GM12878 (cell line): ENCODE measurements at regions not wholly inside any gene's neighbourhood (a gene's known extent, or its start where the extent isn't known, plus 50 kb on each side); places are given as distances from the start of the nearest gene placed in this dataset.
"Not testable (repeated sequence)": the region's sequence is repeated elsewhere in the genome, so short reads cannot be mapped to it uniquely, and the experiment has no call there.

Experiments used
- ATAC-seq: fragments of 200-7000 bp; cut with Tn5 transposase; 3 replicates; pipeline ENCODE4 v1.9.1; 2020; ENCODE audit warnings: mild to moderate bottlenecking, moderate library complexity
- BruUV-seq: library from RNA; stranded (reverse); fragments of 400-500 nt; replicated peaks from 2 replicates; lab custom pipeline; 2021; lab: Mats Ljungman, UMichigan
- CTCF ChIA-PET: fragments of 300-600 bp; sonication (Branson Sonifier 250); formaldehyde crosslinking; extraction: SDS; loops from one replicate; lab custom pipeline; 2021; ENCODE audit warnings: inconsistent platforms; lab: Yijun Ruan, JAX
- POLR2A ChIA-PET: fragments of 350-600 bp; formaldehyde crosslinking; extraction: SDS; loops from one replicate; lab custom pipeline; 2021; ENCODE audit warnings: inconsistent platforms; lab: Charles Lee
- RAD21 ChIA-PET: fragments of 300-600 bp; sonication (Branson Sonifier 250); formaldehyde crosslinking; loops from one replicate; lab custom pipeline; 2023; ENCODE audit warnings: antibody characterized with exemption; ENCODE audit not compliant: unreplicated experiment; lab: Charles Lee
- SMC1A ChIA-PET: fragments of 300-600 bp; sonication (Branson Sonifier 250); formaldehyde crosslinking; loops from one replicate; lab custom pipeline; 2023; ENCODE audit not compliant: unreplicated experiment, uncharacterized antibody; lab: Charles Lee
- DNase-seq: peaks from one replicate; pipeline ENCODE4 v3.0.0-alpha.2; 2011; ENCODE audit warnings: low read depth, low spot score
- FAIRE-seq: peaks from 3 replicates; lab custom pipeline; 2011; peaks lifted over from hg19 to GRCh38; lab: Jason Lieb, UNC
- H2AFZ ChIP-seq: 2 replicates; pipeline ENCODE4 v1.6.0; 2011; ENCODE audit warnings: low read depth, low read length, control low read depth; ENCODE audit not compliant: control insufficient read depth
- H3K27ac ChIP-seq: 2 replicates; pipeline ENCODE4 v1.5.1; 2011; ENCODE audit warnings: control low read depth; ENCODE audit not compliant: control insufficient read depth, insufficient read depth
- H3K27me3 ChIP-seq, 2 experiments: replicated peaks in 1 of 2; 2 replicates each; pipeline versions ENCODE4 v1.6.0 to v1.6.1; 2011; ENCODE audit warnings: low read length in 1 of 2; ENCODE audit not compliant: control insufficient read depth in 2 of 2, insufficient read depth in 2 of 2
- H3K36me3 ChIP-seq, 2 experiments: 2 replicates each; pipeline ENCODE4 v1.5.1; 2011; ENCODE audit warnings: low read length in 1 of 2; ENCODE audit not compliant: control insufficient read depth in 2 of 2, insufficient read depth in 2 of 2
- H3K4me1 ChIP-seq: 2 replicates; pipeline ENCODE4 v1.6.1; 2011; ENCODE audit warnings: mild to moderate bottlenecking, low read length, moderate library complexity, mixed read lengths; ENCODE audit not compliant: control insufficient read depth, insufficient read depth
- H3K4me2 ChIP-seq: 2 replicates; pipeline ENCODE4 v1.6.0; 2011; ENCODE audit warnings: control low read depth; ENCODE audit not compliant: control insufficient read depth, insufficient read depth
- H3K4me3 ChIP-seq: fragments of 200-600 bp; sonication (generic); 2 replicates; pipeline ENCODE4 v1.5.1; 2016
- H3K79me2 ChIP-seq: 2 replicates; pipeline ENCODE4 v1.6.0; 2011; ENCODE audit warnings: low read length; ENCODE audit not compliant: control insufficient read depth, insufficient read depth
- H3K9ac ChIP-seq: 2 replicates; pipeline ENCODE4 v1.8.0; 2011; ENCODE audit warnings: low read length, control low read depth, mixed read lengths; ENCODE audit not compliant: control insufficient read depth, insufficient read depth
- H3K9me3 ChIP-seq: replicated peaks from 3 replicates; pipeline ENCODE4 v1.5.1; 2011; ENCODE audit warnings: mild to moderate bottlenecking, low read length; ENCODE audit not compliant: control insufficient read depth, insufficient read depth
- H4K20me1 ChIP-seq: 2 replicates; pipeline ENCODE4 v1.6.0; 2011; ENCODE audit not compliant: control insufficient read depth, insufficient read depth
- ASH2L ChIP-seq: fragments of 300-600, 200-600 bp; sonication (generic); IDR thresholded peaks from 2 replicates; pipeline ENCODE4 v1.6.1; 2017; ENCODE audit warnings: low read depth, mild to moderate bottlenecking, borderline replicate concordance
- HDGF ChIP-seq: fragments of 450-650 bp; IDR thresholded peaks from 2 replicates; pipeline ENCODE4 v1.6.1; 2016; ENCODE audit warnings: antibody characterized with exemption
- JUNB ChIP-seq: IDR thresholded peaks from 2 replicates; pipeline ENCODE4 v1.6.1; 2016; ENCODE audit warnings: antibody characterized with exemption, mild to moderate bottlenecking
- MEF2B ChIP-seq: fragments of 450-650 bp; IDR thresholded peaks from 2 replicates; pipeline ENCODE4 v1.6.1; 2018; ENCODE audit warnings: mild to moderate bottlenecking, moderate library complexity; ENCODE audit not compliant: partially characterized antibody, poor library complexity, severe bottlenecking
- MXI1 ChIP-seq: fragments of 150-350 bp; IDR thresholded peaks from 2 replicates; pipeline ENCODE4 v1.6.1; 2011; ENCODE audit warnings: low read depth, mild to moderate bottlenecking, inconsistent platforms, low read length, improper control_type of control experiment
- NFIC ChIP-seq: IDR thresholded peaks from 2 replicates; pipeline ENCODE4 v1.6.1; 2012; ENCODE audit warnings: low read depth, mild to moderate bottlenecking, inconsistent platforms, low read length, moderate library complexity
- POLR2A ChIP-seq: IDR thresholded peaks from 2 replicates; pipeline ENCODE4 v1.6.1; 2011; ENCODE audit warnings: low read depth, mild to moderate bottlenecking, low read length
- RELA ChIP-seq: fragments of 450-650 bp; IDR thresholded peaks from 2 replicates; pipeline ENCODE4 v1.8.0; 2014; ENCODE audit warnings: borderline replicate concordance; ENCODE audit not compliant: partially characterized antibody
- RELB ChIP-seq: fragments of 450-650 bp; IDR thresholded peaks from 2 replicates; pipeline ENCODE4 v1.6.1; 2017; ENCODE audit warnings: low read depth, mild to moderate bottlenecking, moderate library complexity
- SRF ChIP-seq, 2 experiments: IDR thresholded peaks; 2 replicates each; pipeline ENCODE4 v1.6.1; 2011; ENCODE audit warnings: low read depth in 2 of 2, low read length in 2 of 2, mild to moderate bottlenecking in 1 of 2, moderate library complexity in 1 of 2
- WGBS: methylation state at CpG from one replicate; pipeline ENCODE4 v1.1.6; 2016; ENCODE audit warnings: low lambda C conversion rate; ENCODE audit not compliant: insufficient replicate concordance, insufficient coverage; ENCODE audit errors: missing lambda C conversion rate; 5-methylcytosine and 5-hydroxymethylcytosine counted together
- in situ Hi-C: fragments of 300-500 bp; cut with MboI; formaldehyde crosslinking; loops from 9 replicates; pipeline ENCODE4 v1.14.3; 2018; ENCODE audit warnings: mixed read lengths
- intact Hi-C: fragments of 100-400 bp; cut with micrococcal nuclease; formaldehyde crosslinking; loops from one replicate; pipeline ENCODE4 v1.14.2; 2022; ENCODE audit not compliant: unreplicated experiment

GRCh38 chr6:144469144-144469575 is 184.0 kb downstream of the UTRN start:
- no peak overlapping the region for H3K27ac ChIP-seq
- ChIA-PET SMC1A (interaction anchor here (0.6 to 4.1 kb wide), 4 partner anchors 9 to 370 kb away, joined by 3 to 15 read pairs (median 6); no protein-coding TSS in a partner anchor), RAD21 (interaction anchor here (1.4 kb wide), 1 partner anchor 9 kb away, joined by 5 read pairs; no protein-coding TSS in a partner anchor), CTCF (interaction anchor here (0.6 to 1.2 kb wide), 2 partner anchors 12 to 128 kb away, joined by 3 to 7 read pairs; no protein-coding TSS in a partner anchor), POLR2A (interaction anchor here (0.9 kb wide), 1 partner anchor 9 kb away, joined by 3 read pairs; no protein-coding TSS in a partner anchor)
- peak overlapping the region; percentile 7; the same call in 1 of the 2 replicates for H3K4me2 ChIP-seq
- intact Hi-C loops = no loop called here
- H3K27me3 ChIP-seq = no peaks in the 10 kb centered on the region
- no peaks in the 10 kb centered on the region for H3K9me3 ChIP-seq
- H3K36me3 ChIP-seq = peaks cover 3 to 18% of the 10 kb centered on the region in 2 experiments; a peak in 3 of 4 replicates
- no TSS peak for BruUV-seq
- peaks cover 7% of the 10 kb centered on the region for H3K4me1 ChIP-seq
- 50% methylated on average over 1 of the region's 1 CpG for WGBS
- H3K79me2 ChIP-seq = no peaks in the 10 kb centered on the region
- no peaks in the 10 kb centered on the region for H4K20me1 ChIP-seq
- no peak overlapping the region for H2AFZ ChIP-seq
- TF ChIP-seq ASH2L (no peak), POLR2A (no peak), RELA (no peak), MEF2B (no peak), RELB (0 out of 2 replicates have a peak, but pooled peaks have one; percentile 15), MXI1 (no peak), HDGF (no peak), NFIC (no peak; the same call in 1 of the 2 replicates), SRF (IDR thresholded peaks at IDR 0.05; ENCODE audit: low read depth in 2 of 2, low read length in 2 of 2) (peak in 1 of 2 experiments; percentile 57; a peak in 1 of 4 replicates), JUNB (peak; percentile 49)
- ATAC-seq (peak; percentile 93), DNase-seq (peak; percentile 15), FAIRE-seq (peak; percentile 35)
- H3K4me3 ChIP-seq = no peak overlapping the region
- in situ Hi-C loops = no loop called here
- H3K9ac ChIP-seq = no peak overlapping the region

- peaks cover 3 to 26% of the 10 kb centered on the region in 2 experiments for H3K36me3 ChIP-seq
- BruUV-seq, H3K27me3 ChIP-seq, CTCF ChIA-PET, H3K4me1 ChIP-seq, H3K9me3 ChIP-seq, POLR2A ChIA-PET, H3K4me2 ChIP-seq, H3K27ac ChIP-seq, RAD21 ChIA-PET, ATAC-seq, H3K9ac ChIP-seq, H3K4me3 ChIP-seq, H3K79me2 ChIP-seq, H4K20me1 ChIP-seq, intact Hi-C loops, FAIRE-seq, H2AFZ ChIP-seq, DNase-seq, in situ Hi-C loops: not testable (repeated sequence)
- 99% methylated on average over 25 of the region's 27 CpGs for WGBS
- SMC1A ChIA-PET = interaction anchor here (0.7 kb wide), 1 partner anchor 41 kb away, joined by 3 read pairs; no protein-coding TSS in a partner anchor
Observed at GRCh38 chr6:144470201-144470600, 185.1 kb downstream of the UTRN start.
